ENCODE measurements at regions not wholly inside any gene's neighbourhood (a gene's known extent, or its start where the extent isn't known, plus 50 kb on each side); places are given as distances from the start of the nearest gene placed in this dataset.

DNA sequence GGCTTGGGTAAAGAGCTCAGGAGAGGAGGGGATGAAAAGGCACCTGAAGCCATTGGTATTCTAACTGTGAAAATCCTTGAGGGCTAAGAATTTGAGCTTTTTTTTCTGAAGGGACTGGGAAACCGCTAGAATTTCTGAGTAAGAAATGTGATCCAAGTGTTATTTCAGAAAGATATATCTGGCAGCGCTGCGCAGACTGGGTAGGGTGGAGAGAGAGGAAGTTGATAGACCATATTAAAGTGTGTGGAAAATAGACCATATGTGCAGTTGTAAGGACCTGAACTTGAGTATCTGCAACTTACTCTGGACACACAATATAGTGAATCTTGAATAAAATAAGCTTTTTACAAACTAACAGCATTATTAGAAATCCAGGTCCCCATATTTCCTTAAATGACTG lies 427.4 kb downstream of the NDFIP2 start:
- CTCF ChIA-PET = no interaction called here
- no peak for DNase-seq (ENCODE audit: low spot score)
- H3K9me3 Mint-ChIP-seq = no peaks in the 10 kb centered on the region
- H3K27ac Mint-ChIP-seq = no peak overlapping the region
- TF ChIP-seq OVOL2 (CRISPR knock-in tag; IDR thresholded peaks at IDR 0.05; ENCODE audit: borderline replicate concordance) (no peak), TCF7 (CRISPR knock-in tag; IDR thresholded peaks at IDR 0.05; ENCODE audit: low read depth) (no peak), GABPB1 (CRISPR knock-in tag; IDR thresholded peaks at IDR 0.05) (no peak), SMAD3 (CRISPR knock-in tag; IDR thresholded peaks at IDR 0.05; ENCODE audit: borderline replicate concordance) (no peak), SMAD4 (CRISPR knock-in tag; IDR thresholded peaks at IDR 0.05) (no peak), TEAD4 (CRISPR knock-in tag; IDR thresholded peaks at IDR 0.05) (no peak), ZNF121 (CRISPR knock-in tag; IDR thresholded peaks at IDR 0.05) (no peak), MYBL2 (CRISPR knock-in tag; IDR thresholded peaks at IDR 0.05) (no peak), ZNF416 (CRISPR knock-in tag; IDR thresholded peaks at IDR 0.05) (no peak), KAT7 (CRISPR knock-in tag; IDR thresholded peaks at IDR 0.05; ENCODE audit: borderline replicate concordance) (no peak)
- TF ChIP-seq, protein P1, sequence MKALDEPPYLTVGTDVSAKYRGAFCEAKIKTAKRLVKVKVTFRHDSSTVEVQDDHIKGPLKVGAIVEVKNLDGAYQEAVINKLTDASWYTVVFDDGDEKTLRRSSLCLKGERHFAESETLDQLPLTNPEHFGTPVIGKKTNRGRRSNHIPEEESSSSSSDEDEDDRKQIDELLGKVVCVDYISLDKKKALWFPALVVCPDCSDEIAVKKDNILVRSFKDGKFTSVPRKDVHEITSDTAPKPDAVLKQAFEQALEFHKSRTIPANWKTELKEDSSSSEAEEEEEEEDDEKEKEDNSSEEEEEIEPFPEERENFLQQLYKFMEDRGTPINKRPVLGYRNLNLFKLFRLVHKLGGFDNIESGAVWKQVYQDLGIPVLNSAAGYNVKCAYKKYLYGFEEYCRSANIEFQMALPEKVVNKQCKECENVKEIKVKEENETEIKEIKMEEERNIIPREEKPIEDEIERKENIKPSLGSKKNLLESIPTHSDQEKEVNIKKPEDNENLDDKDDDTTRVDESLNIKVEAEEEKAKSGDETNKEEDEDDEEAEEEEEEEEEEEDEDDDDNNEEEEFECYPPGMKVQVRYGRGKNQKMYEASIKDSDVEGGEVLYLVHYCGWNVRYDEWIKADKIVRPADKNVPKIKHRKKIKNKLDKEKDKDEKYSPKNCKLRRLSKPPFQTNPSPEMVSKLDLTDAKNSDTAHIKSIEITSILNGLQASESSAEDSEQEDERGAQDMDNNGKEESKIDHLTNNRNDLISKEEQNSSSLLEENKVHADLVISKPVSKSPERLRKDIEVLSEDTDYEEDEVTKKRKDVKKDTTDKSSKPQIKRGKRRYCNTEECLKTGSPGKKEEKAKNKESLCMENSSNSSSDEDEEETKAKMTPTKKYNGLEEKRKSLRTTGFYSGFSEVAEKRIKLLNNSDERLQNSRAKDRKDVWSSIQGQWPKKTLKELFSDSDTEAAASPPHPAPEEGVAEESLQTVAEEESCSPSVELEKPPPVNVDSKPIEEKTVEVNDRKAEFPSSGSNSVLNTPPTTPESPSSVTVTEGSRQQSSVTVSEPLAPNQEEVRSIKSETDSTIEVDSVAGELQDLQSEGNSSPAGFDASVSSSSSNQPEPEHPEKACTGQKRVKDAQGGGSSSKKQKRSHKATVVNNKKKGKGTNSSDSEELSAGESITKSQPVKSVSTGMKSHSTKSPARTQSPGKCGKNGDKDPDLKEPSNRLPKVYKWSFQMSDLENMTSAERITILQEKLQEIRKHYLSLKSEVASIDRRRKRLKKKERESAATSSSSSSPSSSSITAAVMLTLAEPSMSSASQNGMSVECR (CRISPR knock-in tag; IDR thresholded peaks at IDR 0.05; ENCODE audit: borderline replicate concordance) = no peak
- TF ChIP-seq, protein P2, sequence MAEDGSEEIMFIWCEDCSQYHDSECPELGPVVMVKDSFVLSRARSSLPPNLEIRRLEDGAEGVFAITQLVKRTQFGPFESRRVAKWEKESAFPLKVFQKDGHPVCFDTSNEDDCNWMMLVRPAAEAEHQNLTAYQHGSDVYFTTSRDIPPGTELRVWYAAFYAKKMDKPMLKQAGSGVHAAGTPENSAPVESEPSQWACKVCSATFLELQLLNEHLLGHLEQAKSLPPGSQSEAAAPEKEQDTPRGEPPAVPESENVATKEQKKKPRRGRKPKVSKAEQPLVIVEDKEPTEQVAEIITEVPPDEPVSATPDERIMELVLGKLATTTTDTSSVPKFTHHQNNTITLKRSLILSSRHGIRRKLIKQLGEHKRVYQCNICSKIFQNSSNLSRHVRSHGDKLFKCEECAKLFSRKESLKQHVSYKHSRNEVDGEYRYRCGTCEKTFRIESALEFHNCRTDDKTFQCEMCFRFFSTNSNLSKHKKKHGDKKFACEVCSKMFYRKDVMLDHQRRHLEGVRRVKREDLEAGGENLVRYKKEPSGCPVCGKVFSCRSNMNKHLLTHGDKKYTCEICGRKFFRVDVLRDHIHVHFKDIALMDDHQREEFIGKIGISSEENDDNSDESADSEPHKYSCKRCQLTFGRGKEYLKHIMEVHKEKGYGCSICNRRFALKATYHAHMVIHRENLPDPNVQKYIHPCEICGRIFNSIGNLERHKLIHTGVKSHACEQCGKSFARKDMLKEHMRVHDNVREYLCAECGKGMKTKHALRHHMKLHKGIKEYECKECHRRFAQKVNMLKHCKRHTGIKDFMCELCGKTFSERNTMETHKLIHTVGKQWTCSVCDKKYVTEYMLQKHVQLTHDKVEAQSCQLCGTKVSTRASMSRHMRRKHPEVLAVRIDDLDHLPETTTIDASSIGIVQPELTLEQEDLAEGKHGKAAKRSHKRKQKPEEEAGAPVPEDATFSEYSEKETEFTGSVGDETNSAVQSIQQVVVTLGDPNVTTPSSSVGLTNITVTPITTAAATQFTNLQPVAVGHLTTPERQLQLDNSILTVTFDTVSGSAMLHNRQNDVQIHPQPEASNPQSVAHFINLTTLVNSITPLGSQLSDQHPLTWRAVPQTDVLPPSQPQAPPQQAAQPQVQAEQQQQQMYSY (CRISPR knock-in tag; IDR thresholded peaks at IDR 0.05) = no peak
- TF ChIP-seq, protein P3, sequence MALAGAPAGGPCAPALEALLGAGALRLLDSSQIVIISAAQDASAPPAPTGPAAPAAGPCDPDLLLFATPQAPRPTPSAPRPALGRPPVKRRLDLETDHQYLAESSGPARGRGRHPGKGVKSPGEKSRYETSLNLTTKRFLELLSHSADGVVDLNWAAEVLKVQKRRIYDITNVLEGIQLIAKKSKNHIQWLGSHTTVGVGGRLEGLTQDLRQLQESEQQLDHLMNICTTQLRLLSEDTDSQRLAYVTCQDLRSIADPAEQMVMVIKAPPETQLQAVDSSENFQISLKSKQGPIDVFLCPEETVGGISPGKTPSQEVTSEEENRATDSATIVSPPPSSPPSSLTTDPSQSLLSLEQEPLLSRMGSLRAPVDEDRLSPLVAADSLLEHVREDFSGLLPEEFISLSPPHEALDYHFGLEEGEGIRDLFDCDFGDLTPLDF (CRISPR knock-in tag; IDR thresholded peaks at IDR 0.05) = no peak
- TF ChIP-seq, protein P4, sequence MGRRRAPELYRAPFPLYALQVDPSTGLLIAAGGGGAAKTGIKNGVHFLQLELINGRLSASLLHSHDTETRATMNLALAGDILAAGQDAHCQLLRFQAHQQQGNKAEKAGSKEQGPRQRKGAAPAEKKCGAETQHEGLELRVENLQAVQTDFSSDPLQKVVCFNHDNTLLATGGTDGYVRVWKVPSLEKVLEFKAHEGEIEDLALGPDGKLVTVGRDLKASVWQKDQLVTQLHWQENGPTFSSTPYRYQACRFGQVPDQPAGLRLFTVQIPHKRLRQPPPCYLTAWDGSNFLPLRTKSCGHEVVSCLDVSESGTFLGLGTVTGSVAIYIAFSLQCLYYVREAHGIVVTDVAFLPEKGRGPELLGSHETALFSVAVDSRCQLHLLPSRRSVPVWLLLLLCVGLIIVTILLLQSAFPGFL (CRISPR knock-in tag; IDR thresholded peaks at IDR 0.05; ENCODE audit: borderline replicate concordance) = no peak
- TF ChIP-seq, protein P5, sequence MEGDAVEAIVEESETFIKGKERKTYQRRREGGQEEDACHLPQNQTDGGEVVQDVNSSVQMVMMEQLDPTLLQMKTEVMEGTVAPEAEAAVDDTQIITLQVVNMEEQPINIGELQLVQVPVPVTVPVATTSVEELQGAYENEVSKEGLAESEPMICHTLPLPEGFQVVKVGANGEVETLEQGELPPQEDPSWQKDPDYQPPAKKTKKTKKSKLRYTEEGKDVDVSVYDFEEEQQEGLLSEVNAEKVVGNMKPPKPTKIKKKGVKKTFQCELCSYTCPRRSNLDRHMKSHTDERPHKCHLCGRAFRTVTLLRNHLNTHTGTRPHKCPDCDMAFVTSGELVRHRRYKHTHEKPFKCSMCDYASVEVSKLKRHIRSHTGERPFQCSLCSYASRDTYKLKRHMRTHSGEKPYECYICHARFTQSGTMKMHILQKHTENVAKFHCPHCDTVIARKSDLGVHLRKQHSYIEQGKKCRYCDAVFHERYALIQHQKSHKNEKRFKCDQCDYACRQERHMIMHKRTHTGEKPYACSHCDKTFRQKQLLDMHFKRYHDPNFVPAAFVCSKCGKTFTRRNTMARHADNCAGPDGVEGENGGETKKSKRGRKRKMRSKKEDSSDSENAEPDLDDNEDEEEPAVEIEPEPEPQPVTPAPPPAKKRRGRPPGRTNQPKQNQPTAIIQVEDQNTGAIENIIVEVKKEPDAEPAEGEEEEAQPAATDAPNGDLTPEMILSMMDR (IDR thresholded peaks at IDR 0.05) = no peak
- H3K4me3 Mint-ChIP-seq = no peak overlapping the region
- ATAC-seq = no peak
- H3K27me3 Mint-ChIP-seq (ENCODE audit: low read depth) = no peaks in the 10 kb centered on the region
- no peaks in the 10 kb centered on the region for H3K36me3 Mint-ChIP-seq
- peaks cover 14% of the 10 kb centered on the region for H3K4me1 Mint-ChIP-seq
- POLR2A ChIA-PET = no interaction called here
